ENCODE measurements at regions not wholly inside any gene's neighbourhood (a gene's known extent, or its start where the extent isn't known, plus 50 kb on each side); places are given as distances from the start of the nearest gene placed in this dataset.

GRCh38 chr13:60654415-60654814, 257.4 kb downstream of the TDRD3 start:
- no peaks in the 10 kb centered on the region for H3K4me1 Mint-ChIP-seq
- no peak overlapping the region for H3K27ac Mint-ChIP-seq
- Histone ChIP-seq H3K27me3 (replicated peaks in 1 of 2; ENCODE audit: control insufficient read depth in 2 of 2, extremely low read depth in 1 of 2, insufficient read depth in 2 of 2, low read length in 1 of 2) (no peaks in the 10 kb centered on the region), H3K9me3 (no peaks in the 10 kb centered on the region), H3K36me3 (ENCODE audit: control insufficient read depth in 2 of 2, extremely low read depth in 1 of 2, insufficient read depth in 1 of 2, low read length in 1 of 2) (no peaks in the 10 kb centered on the region), H3K4me3 (ENCODE audit: control insufficient read depth in 1 of 2, extremely low read depth in 1 of 2, low read length in 1 of 2) (no peak overlapping the region), H3K4me1 (ENCODE audit: control insufficient read depth in 1 of 2, extremely low read depth in 1 of 2, insufficient read depth in 2 of 2, low read length in 2 of 2) (no peaks in the 10 kb centered on the region), H3K27ac (ENCODE audit: low read length) (no peak overlapping the region)
- CTCF ChIA-PET: no interaction called here
- DNase-seq: no peak
- no peak overlapping the region for H3K4me3 Mint-ChIP-seq
- no peaks in the 10 kb centered on the region for H3K36me3 Mint-ChIP-seq
- peaks cover 0 to 7% (median 4%) of the 10 kb centered on the region in 3 donors for H3K9me3 Mint-ChIP-seq
- no peak for ATAC-seq (replicated peaks in 1 of 4)
- no peaks in the 10 kb centered on the region for H3K27me3 Mint-ChIP-seq
- POLR2A ChIA-PET: no interaction called here
- WGBS (ENCODE audit: insufficient coverage): no CpG with 5 or more reads among the region's 1 CpG

GRCh38 chr13:60647547-60647946, 250.5 kb downstream of the TDRD3 start:
- POLR2A ChIA-PET: no interaction called here

GRCh38 chr13:60646620-60647019, 249.6 kb downstream of the TDRD3 start:
- Mint-ChIP-seq H3K27ac (no peak overlapping the region), H3K36me3 (no peaks in the 10 kb centered on the region), H3K9me3 (no peaks in the 10 kb centered on the region), H3K4me1 (no peaks in the 10 kb centered on the region), H3K27me3 (peaks cover 5 to 7% of the 10 kb centered on the region in 2 donors), H3K4me3 (no peak overlapping the region)
- CTCF ChIA-PET: no interaction called here
- no peaks in the 10 kb centered on the region for H3K27me3 ChIP-seq (replicated peaks in 1 of 2; ENCODE audit: control insufficient read depth in 2 of 2, extremely low read depth in 1 of 2, insufficient read depth in 2 of 2, low read length in 1 of 2)
- no peak overlapping the region for H3K4me3 ChIP-seq (ENCODE audit: control insufficient read depth in 1 of 2, extremely low read depth in 1 of 2, low read length in 1 of 2)
- ATAC-seq (replicated peaks in 1 of 4) (no peak), DNase-seq (no peak)
- no CpG with 5 or more reads among the region's 3 CpGs for WGBS (ENCODE audit: insufficient coverage)
- no peak overlapping the region for H3K27ac ChIP-seq (ENCODE audit: low read length)
- no peaks in the 10 kb centered on the region for H3K36me3 ChIP-seq (ENCODE audit: control insufficient read depth in 2 of 2, extremely low read depth in 1 of 2, insufficient read depth in 1 of 2, low read length in 1 of 2)
- H3K4me1 ChIP-seq (ENCODE audit: control insufficient read depth in 1 of 2, extremely low read depth in 1 of 2, insufficient read depth in 2 of 2, low read length in 2 of 2): no peaks in the 10 kb centered on the region
- H3K9me3 ChIP-seq: no peaks in the 10 kb centered on the region
- POLR2A ChIA-PET: no interaction called here

More at GRCh38 chr13:60647547-60647946, 250.5 kb downstream of the TDRD3 start:
- DNase-seq: no peak
- Mint-ChIP-seq H3K27me3 (peaks cover 5 to 7% of the 10 kb centered on the region in 2 donors), H3K27ac (no peak overlapping the region), H3K36me3 (no peaks in the 10 kb centered on the region), H3K4me1 (no peaks in the 10 kb centered on the region), H3K9me3 (no peaks in the 10 kb centered on the region), H3K4me3 (no peak overlapping the region)
- no peak overlapping the region for H3K27ac ChIP-seq (ENCODE audit: low read length)
- no peaks in the 10 kb centered on the region for H3K36me3 ChIP-seq (ENCODE audit: control insufficient read depth in 2 of 2, extremely low read depth in 1 of 2, insufficient read depth in 1 of 2, low read length in 1 of 2)
- H3K4me3 ChIP-seq (ENCODE audit: control insufficient read depth in 1 of 2, extremely low read depth in 1 of 2, low read length in 1 of 2): no peak overlapping the region
- CTCF ChIA-PET: no interaction called here
- no peak for ATAC-seq (replicated peaks in 1 of 4)
- H3K4me1 ChIP-seq (ENCODE audit: control insufficient read depth in 1 of 2, extremely low read depth in 1 of 2, insufficient read depth in 2 of 2, low read length in 2 of 2): no peaks in the 10 kb centered on the region
- H3K9me3 ChIP-seq: no peaks in the 10 kb centered on the region
- no peaks in the 10 kb centered on the region for H3K27me3 ChIP-seq (replicated peaks in 1 of 2; ENCODE audit: control insufficient read depth in 2 of 2, extremely low read depth in 1 of 2, insufficient read depth in 2 of 2, low read length in 1 of 2)

GRCh38 chr13:60645676-60646075, 248.7 kb downstream of the TDRD3 start:
- H3K4me3 Mint-ChIP-seq: no peak overlapping the region
- H3K27ac Mint-ChIP-seq: no peak overlapping the region
- ChIA-PET POLR2A (no interaction called here), CTCF (no interaction called here)
- no peaks in the 10 kb centered on the region for H3K36me3 Mint-ChIP-seq
- H3K27me3 Mint-ChIP-seq: peaks cover 5 to 7% of the 10 kb centered on the region in 2 donors
- Histone ChIP-seq H3K36me3 (ENCODE audit: control insufficient read depth in 2 of 2, extremely low read depth in 1 of 2, insufficient read depth in 1 of 2, low read length in 1 of 2) (no peaks in the 10 kb centered on the region), H3K4me1 (ENCODE audit: control insufficient read depth in 1 of 2, extremely low read depth in 1 of 2, insufficient read depth in 2 of 2, low read length in 2 of 2) (no peaks in the 10 kb centered on the region), H3K27ac (ENCODE audit: low read length) (no peak overlapping the region), H3K27me3 (replicated peaks in 1 of 2; ENCODE audit: control insufficient read depth in 2 of 2, extremely low read depth in 1 of 2, insufficient read depth in 2 of 2, low read length in 1 of 2) (no peaks in the 10 kb centered on the region), H3K9me3 (no peaks in the 10 kb centered on the region), H3K4me3 (ENCODE audit: control insufficient read depth in 1 of 2, extremely low read depth in 1 of 2, low read length in 1 of 2) (no peak overlapping the region)
- H3K4me1 Mint-ChIP-seq: no peaks in the 10 kb centered on the region
- ATAC-seq (replicated peaks in 1 of 4) (no peak), DNase-seq (no peak)
- WGBS (ENCODE audit: insufficient coverage): 46% methylated on average over 2 of the region's 3 CpGs
- H3K9me3 Mint-ChIP-seq: no peaks in the 10 kb centered on the region

- no peak overlapping the region for H3K4me3 ChIP-seq (ENCODE audit: control insufficient read depth in 1 of 2, extremely low read depth in 1 of 2, low read length in 1 of 2)
- Mint-ChIP-seq H3K4me1 (no peaks in the 10 kb centered on the region), H3K27ac (no peak overlapping the region), H3K36me3 (no peaks in the 10 kb centered on the region), H3K27me3 (peaks cover 3 to 7% of the 10 kb centered on the region in 2 donors), H3K9me3 (no peaks in the 10 kb centered on the region), H3K4me3 (no peak overlapping the region)
- H3K9me3 ChIP-seq: no peaks in the 10 kb centered on the region
- no peaks in the 10 kb centered on the region for H3K27me3 ChIP-seq (replicated peaks in 1 of 2; ENCODE audit: control insufficient read depth in 2 of 2, extremely low read depth in 1 of 2, insufficient read depth in 2 of 2, low read length in 1 of 2)
- POLR2A ChIA-PET: no interaction called here
- CTCF ChIA-PET: no interaction called here
- H3K4me1 ChIP-seq (ENCODE audit: control insufficient read depth in 1 of 2, extremely low read depth in 1 of 2, insufficient read depth in 2 of 2, low read length in 2 of 2): no peaks in the 10 kb centered on the region
- DNase-seq: no peak
- 67% methylated on average over 1 of the region's 4 CpGs for whole genome bisulfite sequencing (ENCODE audit: insufficient coverage)
- H3K36me3 ChIP-seq (ENCODE audit: control insufficient read depth in 2 of 2, extremely low read depth in 1 of 2, insufficient read depth in 1 of 2, low read length in 1 of 2): no peaks in the 10 kb centered on the region
- ATAC-seq (replicated peaks in 1 of 4): no peak
- no peak overlapping the region for H3K27ac ChIP-seq (ENCODE audit: low read length)
Measured at GRCh38 chr13:60642552-60642951, 245.5 kb downstream of the TDRD3 start.

- Histone ChIP-seq H3K36me3 (ENCODE audit: control insufficient read depth in 2 of 2, extremely low read depth in 1 of 2, insufficient read depth in 1 of 2, low read length in 1 of 2) (no peaks in the 10 kb centered on the region), H3K4me3 (ENCODE audit: control insufficient read depth in 1 of 2, extremely low read depth in 1 of 2, low read length in 1 of 2) (no peak overlapping the region), H3K27me3 (replicated peaks in 1 of 2; ENCODE audit: control insufficient read depth in 2 of 2, extremely low read depth in 1 of 2, insufficient read depth in 2 of 2, low read length in 1 of 2) (no peaks in the 10 kb centered on the region), H3K4me1 (ENCODE audit: control insufficient read depth in 1 of 2, extremely low read depth in 1 of 2, insufficient read depth in 2 of 2, low read length in 2 of 2) (no peaks in the 10 kb centered on the region), H3K9me3 (no peaks in the 10 kb centered on the region), H3K27ac (ENCODE audit: low read length) (no peak overlapping the region)
- Mint-ChIP-seq H3K4me1 (no peaks in the 10 kb centered on the region), H3K9me3 (peaks cover 0 to 2% (median 0%) of the 10 kb centered on the region in 3 donors), H3K36me3 (no peaks in the 10 kb centered on the region), H3K27me3 (peaks cover 8 to 13% of the 10 kb centered on the region in 2 donors), H3K4me3 (no peak overlapping the region), H3K27ac (no peak overlapping the region)
- ATAC-seq (replicated peaks in 1 of 4): no peak
- 86% methylated on average over 3 of the region's 5 CpGs for WGBS (ENCODE audit: insufficient coverage)
- ChIA-PET POLR2A (no interaction called here), CTCF (no interaction called here)
- no peak for DNase-seq
Measured at GRCh38 chr13:60629158-60629557, 232.1 kb downstream of the TDRD3 start.

- Mint-ChIP-seq H3K36me3 (no peaks in the 10 kb centered on the region), H3K27ac (no peak overlapping the region), H3K4me3 (no peak overlapping the region), H3K4me1 (no peaks in the 10 kb centered on the region), H3K9me3 (peaks cover 0 to 2% (median 0%) of the 10 kb centered on the region in 3 donors), H3K27me3 (peaks cover 11 to 15% of the 10 kb centered on the region in 2 donors)
- ATAC-seq (replicated peaks in 1 of 4) (no peak), DNase-seq (no peak)
- Histone ChIP-seq H3K36me3 (ENCODE audit: control insufficient read depth in 2 of 2, extremely low read depth in 1 of 2, insufficient read depth in 1 of 2, low read length in 1 of 2) (no peaks in the 10 kb centered on the region), H3K27me3 (replicated peaks in 1 of 2; ENCODE audit: control insufficient read depth in 2 of 2, extremely low read depth in 1 of 2, insufficient read depth in 2 of 2, low read length in 1 of 2) (no peaks in the 10 kb centered on the region), H3K4me3 (ENCODE audit: control insufficient read depth in 1 of 2, extremely low read depth in 1 of 2, low read length in 1 of 2) (no peak overlapping the region), H3K4me1 (ENCODE audit: control insufficient read depth in 1 of 2, extremely low read depth in 1 of 2, insufficient read depth in 2 of 2, low read length in 2 of 2) (no peaks in the 10 kb centered on the region), H3K27ac (ENCODE audit: low read length) (no peak overlapping the region), H3K9me3 (no peaks in the 10 kb centered on the region)
- ChIA-PET POLR2A (no interaction called here), CTCF (interaction anchor here in 1 of 2 donors (0.6 kb wide), 1 partner anchor 97 kb away, joined by 6 read pairs; no protein-coding TSS in a partner anchor)
- WGBS (ENCODE audit: insufficient coverage): 92% methylated on average over 2 of the region's 8 CpGs
Measured at GRCh38 chr13:60627071-60627686, 230.2 kb downstream of the TDRD3 start.
